ENCODE measurements at regions not wholly inside any gene's neighbourhood (a gene's known extent, or its start where the extent isn't known, plus 50 kb on each side); places are given as distances from the start of the nearest gene placed in this dataset.

DNA sequence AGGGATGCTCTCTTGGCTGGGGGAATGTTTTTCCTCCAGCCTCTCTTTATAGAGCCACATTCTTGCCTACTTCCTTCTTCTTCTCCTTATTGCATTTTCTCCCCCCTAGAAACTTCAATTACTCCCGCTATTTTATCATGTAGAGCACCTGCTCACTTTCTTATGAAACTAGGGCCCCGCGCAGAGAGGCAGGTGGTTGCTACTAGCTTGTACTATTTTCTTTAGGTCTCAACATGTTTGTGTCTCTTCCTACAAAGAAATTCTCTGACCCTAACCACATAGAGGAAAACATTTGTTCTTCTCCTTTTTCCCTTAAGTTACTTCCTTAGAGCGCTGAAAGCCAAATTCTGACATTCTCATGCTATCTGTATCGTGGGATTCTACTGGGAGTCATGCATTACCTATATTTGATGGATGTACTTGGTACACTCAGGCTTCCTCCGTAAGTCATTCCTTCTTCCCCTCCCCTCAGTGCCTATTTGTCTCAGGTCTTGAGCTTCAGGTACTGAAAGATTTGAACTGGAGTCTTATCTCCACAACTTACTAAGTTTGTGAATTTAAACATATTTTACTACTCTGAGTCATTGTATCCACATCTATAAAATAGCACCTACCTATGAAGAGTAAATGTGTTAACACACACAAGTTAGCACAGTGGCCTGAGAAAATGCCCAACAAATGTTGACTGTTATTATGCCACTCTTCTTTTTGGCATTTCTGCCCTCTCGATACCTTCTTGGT is 159.1 kb upstream of the LEF1 start:
- no peak for DNase-seq

DNA sequence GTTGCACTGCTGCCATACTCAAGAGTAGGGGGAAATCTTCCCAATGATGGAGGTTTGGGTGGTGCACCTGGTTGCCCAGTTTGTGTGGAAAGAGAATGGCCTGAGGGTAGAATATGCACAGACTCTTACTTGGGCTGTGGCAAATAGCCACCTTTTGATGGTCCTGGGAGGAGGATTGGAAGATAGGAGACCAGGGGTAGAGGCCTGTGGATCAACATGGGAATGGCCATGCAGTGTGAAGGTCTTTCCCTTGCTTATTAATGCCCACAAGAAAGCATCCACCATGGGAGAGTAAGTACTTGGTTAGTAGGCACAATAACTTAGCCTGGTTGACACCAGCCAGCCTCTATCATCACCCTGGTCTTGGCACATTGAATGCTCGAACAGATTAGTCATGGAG is 156.8 kb upstream of the LEF1 start:
- DNase-seq = no peak

DNA sequence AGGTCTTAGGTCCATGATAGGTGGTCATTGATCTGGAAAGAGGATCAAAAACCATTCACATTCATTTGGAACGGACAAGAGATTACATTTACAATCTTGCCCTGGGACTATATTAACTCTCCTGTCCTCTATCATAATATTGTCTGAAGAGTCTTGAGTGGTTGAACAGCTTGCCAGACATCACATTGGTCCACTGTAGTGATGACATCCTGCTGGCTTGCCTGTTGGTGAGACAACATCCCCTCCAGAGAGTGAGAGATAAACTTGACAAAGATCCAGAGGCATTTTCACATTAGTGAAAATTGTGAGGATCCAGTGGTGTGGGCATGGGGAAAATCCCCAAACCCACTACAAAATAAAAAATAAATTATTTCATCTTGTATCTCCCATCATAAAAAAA is 155.7 kb upstream of the LEF1 start:
- no peak for DNase-seq

GRCh38 chr4:108322497-108322896 is 153.8 kb upstream of the LEF1 start:
- no peak for DNase-seq

- DNase-seq = no peak
These were observed 151.3 kb upstream of the LEF1 start for GRCh38 chr4:108320061-108320460.

DNA sequence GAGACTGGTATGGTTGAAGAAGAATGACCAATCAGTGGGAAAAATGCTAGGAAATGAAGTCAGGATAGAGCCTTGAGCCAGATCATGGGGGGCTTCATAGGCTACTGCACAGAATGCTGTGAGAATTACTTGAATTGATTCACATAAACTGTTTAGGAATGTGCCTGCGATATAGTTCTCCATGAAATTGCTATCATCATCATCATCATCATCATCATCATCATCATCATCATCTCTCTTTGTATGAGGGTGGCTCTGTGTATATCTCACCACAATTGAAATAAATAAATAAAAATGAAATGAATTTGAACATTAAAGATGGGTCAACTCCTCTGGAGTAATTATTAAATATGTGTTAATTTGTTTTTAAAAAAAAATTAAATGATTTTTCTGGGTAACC is 148.6 kb upstream of the LEF1 start:
- no peak for DNase-seq

GRCh38 chr4:108315694-108316093 is 147.0 kb upstream of the LEF1 start:
- no peak for DNase-seq

DNA sequence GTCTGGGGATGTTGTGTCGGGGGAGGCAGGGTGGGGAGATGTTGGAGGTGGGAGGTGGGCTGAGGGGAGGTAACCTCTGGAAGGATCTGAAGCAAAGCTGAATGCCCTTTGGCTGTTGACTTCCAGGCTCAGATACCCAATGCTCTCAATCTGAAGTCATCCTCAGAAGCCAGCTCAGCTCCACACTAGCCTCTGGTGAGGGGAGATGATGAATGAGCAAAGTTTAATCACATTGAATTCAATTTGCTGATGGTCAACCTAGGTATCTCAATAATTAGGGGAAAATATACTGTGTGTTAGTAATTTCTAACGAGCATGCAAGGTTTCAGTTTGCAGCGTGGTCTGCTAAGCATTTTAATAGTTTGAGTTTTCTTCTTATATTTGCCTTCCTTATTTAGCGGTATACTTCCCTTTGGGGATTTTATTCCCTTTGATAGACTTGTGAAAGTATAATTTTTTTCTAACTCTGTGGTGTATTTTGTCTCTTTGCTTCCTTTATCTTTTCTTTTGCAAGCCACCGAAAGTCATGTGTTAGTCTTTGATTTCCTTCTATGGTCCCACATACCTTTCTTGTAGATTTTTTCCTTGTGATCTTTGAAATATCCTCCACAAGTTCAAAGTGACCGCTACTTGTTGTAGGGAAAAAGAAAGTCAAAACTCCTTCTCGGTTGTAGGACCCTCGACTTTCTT is 146.3 kb upstream of the LEF1 start:
- no peak for DNase-seq

GRCh38 chr4:108313546-108314339 is 145.0 kb upstream of the LEF1 start:
- no peak for DNase-seq

DNA sequence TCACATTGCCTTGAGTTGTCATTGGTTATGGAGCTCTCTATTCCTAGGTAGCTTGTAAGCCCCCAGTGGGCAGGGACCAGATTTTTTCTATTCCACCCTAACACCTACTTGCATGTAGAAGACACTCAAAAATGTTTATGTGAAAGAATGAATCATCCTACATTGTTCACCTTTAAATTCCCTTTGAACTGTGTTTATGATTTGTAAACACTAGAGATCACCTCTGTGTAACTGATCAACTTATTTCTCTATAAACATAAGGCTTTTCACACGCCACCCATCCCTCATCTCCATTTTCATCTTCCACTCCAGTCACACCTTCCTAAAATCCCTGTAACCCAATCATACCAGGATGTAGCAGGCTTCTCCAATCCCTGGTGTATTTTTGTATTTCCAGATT is 142.6 kb upstream of the LEF1 start:
- DNase-seq = no peak

DNA sequence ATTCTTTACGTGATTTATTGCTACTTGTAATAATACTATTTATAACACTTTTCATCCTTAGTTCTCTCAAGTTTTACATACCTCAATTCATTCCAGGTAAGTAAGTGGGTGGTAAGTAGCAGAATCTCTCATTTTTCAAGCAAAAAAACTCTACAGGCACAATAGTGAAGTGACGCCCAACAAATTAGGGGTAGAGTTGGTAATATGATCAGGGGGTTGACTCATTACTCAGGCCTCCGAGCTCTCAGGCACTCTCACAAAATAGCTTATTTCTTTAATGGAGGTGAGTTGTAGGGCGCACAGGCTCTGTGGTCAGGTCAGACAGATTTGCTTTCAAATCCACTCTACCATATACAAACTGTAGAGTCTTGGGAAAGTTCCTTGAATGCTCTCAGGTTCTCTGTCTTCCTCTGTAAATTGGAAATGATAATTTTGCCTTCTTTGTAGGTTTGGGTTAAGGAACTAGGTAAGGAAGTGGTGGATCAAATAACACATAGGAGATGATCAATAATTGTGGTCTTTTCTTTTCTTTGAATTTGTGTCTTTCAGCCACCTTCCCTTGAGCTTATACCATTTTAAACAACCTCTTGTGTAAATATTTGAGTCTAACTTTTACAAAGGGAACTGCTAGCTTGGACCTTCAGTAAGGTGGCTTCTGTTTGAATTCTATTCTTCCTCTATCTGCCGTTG is 134.9 kb upstream of the LEF1 start:
- no peak for DNase-seq

- DNase-seq = no peak
These were observed 133.0 kb upstream of the LEF1 start for GRCh38 chr4:108301545-108302251.

GRCh38 chr4:108297605-108298004 is 128.9 kb upstream of the LEF1 start:
- no peak for DNase-seq

DNA sequence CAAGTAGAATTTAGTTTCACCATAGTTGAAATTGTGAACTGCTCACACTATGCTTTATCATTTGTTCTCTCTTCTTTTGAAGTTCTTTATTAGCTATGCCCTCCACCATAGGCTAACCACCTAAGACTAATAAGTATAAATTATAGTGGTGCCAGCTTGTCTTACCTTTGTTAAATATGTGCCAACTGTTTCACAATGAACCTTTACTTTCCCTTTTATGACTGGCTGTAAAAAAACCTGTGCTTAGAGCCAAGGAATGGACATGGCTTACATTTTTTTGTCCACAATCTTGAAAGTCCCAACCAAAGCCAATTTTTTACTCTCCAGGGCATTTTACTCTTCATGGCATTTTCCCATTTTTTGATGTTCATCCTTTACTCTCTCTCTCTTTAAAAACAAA is 123.5 kb upstream of the LEF1 start:
- DNase-seq = no peak

GRCh38 chr4:108291137-108291536 is 122.4 kb upstream of the LEF1 start:
- no peak for DNase-seq

DNA sequence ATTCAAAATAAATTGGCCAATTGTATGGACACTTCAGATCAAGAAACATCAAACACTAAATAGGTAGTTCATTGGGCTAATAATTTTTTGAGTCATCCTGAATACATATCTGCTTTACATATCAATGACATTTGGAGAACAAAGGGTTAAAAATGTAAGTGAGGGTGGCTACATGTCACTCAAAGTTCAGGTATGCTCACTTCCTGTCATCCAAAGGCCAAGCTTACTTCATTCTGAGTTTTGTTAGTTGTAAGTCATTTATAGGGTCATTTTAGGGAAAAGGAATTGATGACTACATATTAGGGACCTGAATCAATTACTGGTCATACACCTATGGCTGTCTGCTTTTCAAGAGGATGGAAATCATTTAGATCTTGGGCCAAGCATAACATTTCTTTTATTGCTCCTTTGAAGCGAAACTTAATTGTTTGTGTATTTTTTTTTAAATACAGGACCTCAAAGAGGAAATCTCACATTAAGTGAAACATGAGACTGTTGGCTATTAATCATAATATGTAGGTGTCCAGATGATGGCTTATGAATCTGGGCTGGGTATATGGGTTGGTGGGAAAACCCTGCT is 119.2 kb upstream of the LEF1 start:
- DNase-seq = no peak

DNA sequence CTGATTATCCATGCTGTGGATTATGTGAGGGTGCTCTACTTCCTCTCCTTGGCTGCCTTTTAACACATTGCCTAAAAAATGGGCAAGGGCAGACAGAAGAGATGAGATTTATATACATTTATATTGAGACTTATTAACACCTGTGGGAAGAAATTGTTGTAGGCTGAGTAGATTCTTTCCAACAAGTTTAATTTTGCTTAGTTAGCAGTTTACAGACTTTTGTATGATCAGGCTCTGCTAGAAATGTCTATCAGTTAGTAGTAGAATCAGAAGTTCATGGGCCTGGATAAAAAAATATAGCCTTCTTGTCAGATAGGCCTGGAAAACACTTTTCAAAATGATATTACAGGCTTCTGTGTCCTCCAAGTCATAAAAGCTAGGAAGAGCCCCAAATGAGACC is 111.3 kb upstream of the LEF1 start:
- DNase-seq = no peak

DNA sequence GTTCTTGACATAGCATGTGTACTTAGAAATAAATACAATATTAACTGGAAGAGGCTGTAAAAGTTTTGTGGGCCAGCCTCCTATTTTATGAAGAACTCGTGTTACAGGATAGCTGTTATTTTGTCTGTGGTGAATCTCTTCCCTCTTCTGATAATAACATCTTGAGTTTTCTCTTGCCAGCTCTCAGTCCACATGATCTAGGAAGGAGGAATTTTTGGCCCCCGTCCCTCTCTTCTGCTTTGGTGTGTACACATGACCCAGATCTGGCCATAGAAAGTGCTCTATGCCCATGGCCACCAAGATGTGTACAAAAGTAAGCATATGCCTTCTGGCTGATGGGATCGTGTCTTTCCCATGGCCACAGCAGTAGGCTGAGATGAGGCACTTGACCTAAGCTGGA is 108.0 kb upstream of the LEF1 start:
- no peak for DNase-seq

DNA sequence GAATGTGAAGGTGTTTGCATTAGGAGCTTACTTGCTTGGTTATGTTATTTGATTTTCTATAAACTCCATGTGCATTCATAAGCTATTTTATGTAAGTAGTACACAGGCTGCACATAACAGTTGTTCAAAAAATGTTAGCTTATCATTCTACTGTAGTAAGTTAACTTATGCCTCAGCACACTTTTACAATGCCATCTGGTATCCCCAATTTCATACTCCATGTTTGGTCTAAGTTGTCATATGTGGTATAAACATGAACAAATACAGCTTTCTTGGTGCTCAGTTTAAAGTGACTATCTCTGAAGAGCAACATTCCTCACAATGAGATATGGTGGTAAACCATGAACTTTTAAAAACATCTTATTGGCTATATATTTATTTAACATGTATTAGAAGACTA is 104.3 kb upstream of the LEF1 start:
- no peak for DNase-seq

- DNase-seq = no peak
These were observed 103.8 kb upstream of the LEF1 start for GRCh38 chr4:108272561-108272960.

- no peak for DNase-seq
These were observed 103.3 kb upstream of the LEF1 start for GRCh38 chr4:108272046-108272445.

All from inflammatory macrophage (primary cell).